Cardiac fibroblast (primary cell): ENCODE measurements at regions not wholly inside any gene's neighbourhood (a gene's known extent, or its start where the extent isn't known, plus 50 kb on each side); places are given as distances from the start of the nearest gene placed in this dataset.

ENCODE experiments used
- DNase-seq, 2 donors: peaks; one replicate each; pipeline versions ENCODE4 v3.0.0 to v3.0.0-alpha.2; 2010; ENCODE audit warnings: low read depth in 2 of 2
- H3K4me3 ChIP-seq, 2 donors: replicated peaks in 1 of 2; 1 replicate in 1 of 2; 2 replicates in 1 of 2; pipeline ENCODE4 v1.5.1; 2011; ENCODE audit warnings: low read depth in 2 of 2, low read length in 2 of 2, mild to moderate bottlenecking in 2 of 2, moderate library complexity in 1 of 2
- TF ChIP-seq, protein P1 (sequence below): IDR thresholded peaks from one replicate; pipeline ENCODE4 v1.5.1; 2011; ENCODE audit warnings: low read depth, mild to moderate bottlenecking, low read length, inconsistent platforms

DNA sequence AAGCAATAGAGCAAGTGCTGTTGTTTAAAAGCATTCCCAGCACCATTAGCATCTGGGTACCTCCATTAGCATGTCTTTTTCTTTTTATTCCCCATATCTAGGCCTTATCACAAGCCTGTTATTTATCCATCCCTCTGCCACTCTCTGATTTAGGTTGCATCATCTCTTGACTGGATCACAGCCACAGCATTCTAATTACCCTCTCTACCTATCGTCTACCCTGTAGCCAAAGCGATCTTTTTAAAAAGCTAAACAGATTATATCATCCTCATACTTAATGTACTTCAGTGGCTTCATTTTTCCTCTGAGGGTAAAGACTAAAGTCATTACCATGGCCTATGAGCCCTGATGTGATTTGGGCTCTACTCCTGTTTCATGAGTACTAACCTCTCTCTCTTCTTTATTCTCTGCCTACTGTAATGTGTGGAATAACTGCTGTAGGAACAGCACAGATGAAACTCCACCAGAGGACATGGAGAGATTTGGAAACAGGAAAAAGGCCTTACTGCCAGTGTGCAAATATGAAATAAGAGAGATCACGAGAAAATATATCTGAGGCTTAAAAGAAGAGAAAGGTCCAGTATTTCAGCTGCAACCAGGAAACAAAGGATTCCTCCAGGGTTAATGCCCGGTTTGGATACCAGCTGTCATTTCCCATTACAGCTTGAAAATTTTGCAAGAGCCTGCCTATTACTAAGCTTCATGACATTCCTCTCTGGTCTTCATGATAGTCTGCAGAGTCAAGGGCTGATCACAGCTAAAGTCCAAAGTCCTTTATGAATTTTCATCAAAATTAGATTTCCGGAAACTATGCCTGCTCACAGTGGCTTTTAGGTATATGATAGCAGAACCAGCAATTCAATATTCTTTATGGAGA lies 422.5 kb upstream of the PDE3A start:
- H3K4me3 ChIP-seq: no peak overlapping the region
- TF ChIP-seq, protein P1, sequence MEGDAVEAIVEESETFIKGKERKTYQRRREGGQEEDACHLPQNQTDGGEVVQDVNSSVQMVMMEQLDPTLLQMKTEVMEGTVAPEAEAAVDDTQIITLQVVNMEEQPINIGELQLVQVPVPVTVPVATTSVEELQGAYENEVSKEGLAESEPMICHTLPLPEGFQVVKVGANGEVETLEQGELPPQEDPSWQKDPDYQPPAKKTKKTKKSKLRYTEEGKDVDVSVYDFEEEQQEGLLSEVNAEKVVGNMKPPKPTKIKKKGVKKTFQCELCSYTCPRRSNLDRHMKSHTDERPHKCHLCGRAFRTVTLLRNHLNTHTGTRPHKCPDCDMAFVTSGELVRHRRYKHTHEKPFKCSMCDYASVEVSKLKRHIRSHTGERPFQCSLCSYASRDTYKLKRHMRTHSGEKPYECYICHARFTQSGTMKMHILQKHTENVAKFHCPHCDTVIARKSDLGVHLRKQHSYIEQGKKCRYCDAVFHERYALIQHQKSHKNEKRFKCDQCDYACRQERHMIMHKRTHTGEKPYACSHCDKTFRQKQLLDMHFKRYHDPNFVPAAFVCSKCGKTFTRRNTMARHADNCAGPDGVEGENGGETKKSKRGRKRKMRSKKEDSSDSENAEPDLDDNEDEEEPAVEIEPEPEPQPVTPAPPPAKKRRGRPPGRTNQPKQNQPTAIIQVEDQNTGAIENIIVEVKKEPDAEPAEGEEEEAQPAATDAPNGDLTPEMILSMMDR: no peak
- DNase-seq: peak; percentile 70 to 80

DNA sequence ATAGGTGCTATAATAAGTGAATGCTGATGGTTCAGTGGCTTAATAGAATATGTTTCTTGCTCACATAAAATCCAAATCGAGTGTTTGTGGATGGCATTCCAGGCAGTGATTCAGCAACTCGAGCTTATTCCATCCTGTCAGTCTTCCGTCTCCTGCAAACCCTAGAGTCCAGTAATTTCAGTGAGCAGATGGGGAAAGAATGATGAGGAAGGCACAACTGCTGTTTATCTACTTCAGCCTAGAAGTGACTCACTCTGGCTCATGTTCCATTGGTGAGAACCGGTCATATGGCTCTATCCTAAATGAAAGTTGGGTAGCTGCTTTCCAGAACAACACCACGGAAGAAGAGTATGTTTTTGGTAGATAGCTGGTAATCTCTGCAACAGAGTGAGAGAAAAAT lies 421.8 kb upstream of the PDE3A start:
- H3K4me3 ChIP-seq: no peak overlapping the region
- TF ChIP-seq, protein P1: no peak
- peak; percentile 93 to 97 for DNase-seq

DNA sequence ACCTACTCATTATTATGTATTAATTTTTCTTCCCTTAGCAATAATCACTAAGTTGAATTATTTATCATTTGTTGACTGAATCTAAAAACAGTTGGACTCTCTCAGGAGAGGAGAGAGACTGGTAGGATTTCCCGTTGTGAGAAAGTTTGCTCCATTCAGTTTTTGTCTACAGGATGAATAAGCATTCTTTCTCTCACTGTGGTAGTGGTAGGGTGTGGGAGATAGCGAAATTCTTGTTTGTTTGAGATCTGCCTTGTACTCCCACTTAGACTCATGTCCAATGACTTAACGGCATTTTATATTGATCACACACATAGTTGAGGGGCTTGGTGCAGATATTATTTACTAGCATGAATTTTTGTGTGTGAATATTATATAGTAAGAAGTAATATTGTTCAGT lies 421.0 kb upstream of the PDE3A start:
- DNase-seq: no peak

DNA sequence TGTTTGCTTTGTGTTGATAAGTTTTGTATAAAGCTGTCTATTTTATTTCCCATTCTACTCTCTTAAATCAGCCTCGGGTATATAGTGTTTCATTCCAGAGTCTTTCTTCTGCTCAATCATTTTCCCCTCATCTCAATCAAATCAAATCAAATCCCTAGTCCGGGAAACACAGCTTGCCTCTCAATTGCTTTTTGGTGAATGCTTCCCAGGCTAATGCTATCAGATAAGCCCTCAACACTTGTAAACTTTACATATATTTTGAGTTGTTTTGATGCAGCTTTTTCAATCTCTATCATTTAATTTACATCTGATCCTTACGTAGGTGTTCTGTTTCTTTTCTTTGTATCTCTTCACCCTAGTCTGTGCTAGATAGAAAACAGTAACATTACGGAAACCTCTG lies 416.7 kb upstream of the PDE3A start:
- no peak overlapping the region for H3K4me3 ChIP-seq
- TF ChIP-seq, protein P1: no peak
- no peak for DNase-seq

More for the DNA sequence above, 421.0 kb upstream of the PDE3A start:
- H3K4me3 ChIP-seq: no peak overlapping the region
- TF ChIP-seq, protein P1: no peak

DNA sequence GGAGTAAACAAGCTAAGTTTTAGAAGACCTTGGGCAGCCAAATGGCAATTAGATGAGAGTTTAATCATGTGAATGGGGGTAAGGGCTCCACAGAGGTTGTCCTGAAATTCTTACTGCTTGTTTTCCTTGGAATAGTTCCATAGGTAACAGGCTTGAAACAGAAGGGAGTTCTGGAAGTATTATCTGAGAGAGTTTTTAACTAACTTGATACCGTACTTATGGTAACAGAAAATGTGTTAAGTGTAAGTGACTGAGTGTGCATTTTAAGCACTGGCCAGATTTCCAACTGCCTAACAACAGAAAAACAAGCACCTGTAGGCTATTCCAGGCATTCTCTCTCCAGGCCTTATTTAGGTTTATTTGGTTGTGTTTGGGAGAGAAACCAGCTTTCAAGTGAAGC lies 414.6 kb upstream of the PDE3A start:
- TF ChIP-seq, protein P1: no peak
- no peak for DNase-seq

DNA sequence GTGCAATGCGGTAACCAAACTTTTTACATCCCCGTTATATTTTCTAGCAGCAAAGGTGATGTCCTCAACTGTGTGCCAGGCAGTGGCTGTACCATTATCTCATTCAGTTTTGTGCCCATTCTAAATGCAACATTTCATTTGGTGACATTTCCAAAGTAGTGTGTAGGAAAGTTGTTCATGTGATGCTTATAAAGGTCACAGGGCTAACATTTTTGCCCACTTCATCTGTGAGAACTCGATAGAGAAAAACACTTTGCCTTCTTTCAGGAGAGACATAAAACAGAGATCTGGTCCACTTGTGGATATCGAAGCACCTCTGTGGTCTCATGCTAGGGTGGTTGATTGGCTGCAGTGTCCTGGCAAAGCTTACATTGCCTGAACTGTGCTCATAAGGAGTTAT lies 414.2 kb upstream of the PDE3A start:
- TF ChIP-seq, protein P1: no peak
- no peak for DNase-seq
- no peak overlapping the region for H3K4me3 ChIP-seq

More for the DNA sequence above, 414.6 kb upstream of the PDE3A start:
- no peak overlapping the region for H3K4me3 ChIP-seq
